ENCODE measurements at regions not wholly inside any gene's neighbourhood (a gene's known extent, or its start where the extent isn't known, plus 50 kb on each side); places are given as distances from the start of the nearest gene placed in this dataset.

DNA sequence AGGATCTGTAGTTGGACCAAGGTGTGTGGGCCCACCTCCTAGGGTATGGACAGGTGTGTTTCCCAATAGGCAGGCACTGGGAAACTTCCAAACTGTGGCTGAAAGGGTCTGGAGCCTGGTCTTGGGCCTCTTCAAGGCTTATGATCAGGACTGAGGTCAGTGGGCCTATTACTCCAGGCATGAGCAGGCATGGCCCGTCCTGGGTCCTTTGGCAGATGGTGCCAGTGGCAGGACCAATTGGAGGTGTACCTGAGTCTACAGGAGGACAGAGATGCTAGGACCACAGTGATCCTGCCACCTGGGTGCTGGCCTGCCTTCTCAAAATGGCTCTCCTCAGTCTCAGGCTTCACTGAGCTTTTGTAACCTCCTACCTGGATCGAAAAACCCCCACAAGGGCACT lies 95.4 kb downstream of the RAB18 start:
- Mint-ChIP-seq H3K27me3 (ENCODE audit: insufficient read depth, low read depth, poor library complexity) (peaks cover 2% of the 10 kb centered on the region), H3K4me3 (no peak overlapping the region), H3K27ac (no peak overlapping the region), H3K4me1 (peaks cover 2% of the 10 kb centered on the region; the same call in 1 of the 3 replicates), H3K36me3 (ENCODE audit: low read depth) (no peaks in the 10 kb centered on the region), H3K9me3 (no peaks in the 10 kb centered on the region; the same call in 2 of the 3 replicates)
- H4K20me1 ChIP-seq (replicated peaks; ENCODE audit: insufficient read depth) = no peaks in the 10 kb centered on the region
- no peaks in the 10 kb centered on the region for H3K27me3 ChIP-seq (ENCODE audit: insufficient read depth)
- H3K9me2 ChIP-seq (ENCODE audit: insufficient read depth) = no peaks in the 10 kb centered on the region
- no peaks in the 10 kb centered on the region for H3F3A ChIP-seq (replicated peaks; ENCODE audit: low read depth)
- no peak overlapping the region for H3K4me2 ChIP-seq
- DNase-seq (ENCODE audit: low spot score) (no peak), ATAC-seq (no peak)
- H3K36me3 ChIP-seq (ENCODE audit: insufficient read depth) = no peaks in the 10 kb centered on the region
- H2AFZ ChIP-seq = no peak overlapping the region
- H3K27ac ChIP-seq (ENCODE audit: low read depth) = no peak overlapping the region
- no peaks in the 10 kb centered on the region for H3K79me2 ChIP-seq (replicated peaks; ENCODE audit: insufficient read depth)
- no peak overlapping the region for H3K4me3 ChIP-seq
- no peaks in the 10 kb centered on the region for H3K4me1 ChIP-seq (ENCODE audit: insufficient read depth)
- TF ChIP-seq, protein P1, sequence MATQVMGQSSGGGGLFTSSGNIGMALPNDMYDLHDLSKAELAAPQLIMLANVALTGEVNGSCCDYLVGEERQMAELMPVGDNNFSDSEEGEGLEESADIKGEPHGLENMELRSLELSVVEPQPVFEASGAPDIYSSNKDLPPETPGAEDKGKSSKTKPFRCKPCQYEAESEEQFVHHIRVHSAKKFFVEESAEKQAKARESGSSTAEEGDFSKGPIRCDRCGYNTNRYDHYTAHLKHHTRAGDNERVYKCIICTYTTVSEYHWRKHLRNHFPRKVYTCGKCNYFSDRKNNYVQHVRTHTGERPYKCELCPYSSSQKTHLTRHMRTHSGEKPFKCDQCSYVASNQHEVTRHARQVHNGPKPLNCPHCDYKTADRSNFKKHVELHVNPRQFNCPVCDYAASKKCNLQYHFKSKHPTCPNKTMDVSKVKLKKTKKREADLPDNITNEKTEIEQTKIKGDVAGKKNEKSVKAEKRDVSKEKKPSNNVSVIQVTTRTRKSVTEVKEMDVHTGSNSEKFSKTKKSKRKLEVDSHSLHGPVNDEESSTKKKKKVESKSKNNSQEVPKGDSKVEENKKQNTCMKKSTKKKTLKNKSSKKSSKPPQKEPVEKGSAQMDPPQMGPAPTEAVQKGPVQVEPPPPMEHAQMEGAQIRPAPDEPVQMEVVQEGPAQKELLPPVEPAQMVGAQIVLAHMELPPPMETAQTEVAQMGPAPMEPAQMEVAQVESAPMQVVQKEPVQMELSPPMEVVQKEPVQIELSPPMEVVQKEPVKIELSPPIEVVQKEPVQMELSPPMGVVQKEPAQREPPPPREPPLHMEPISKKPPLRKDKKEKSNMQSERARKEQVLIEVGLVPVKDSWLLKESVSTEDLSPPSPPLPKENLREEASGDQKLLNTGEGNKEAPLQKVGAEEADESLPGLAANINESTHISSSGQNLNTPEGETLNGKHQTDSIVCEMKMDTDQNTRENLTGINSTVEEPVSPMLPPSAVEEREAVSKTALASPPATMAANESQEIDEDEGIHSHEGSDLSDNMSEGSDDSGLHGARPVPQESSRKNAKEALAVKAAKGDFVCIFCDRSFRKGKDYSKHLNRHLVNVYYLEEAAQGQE (IDR thresholded peaks at IDR 0.05; ENCODE audit: unreplicated experiment) = no peak
- TF ChIP-seq ZNF114 (CRISPR knock-in tag; IDR thresholded peaks at IDR 0.05) (no peak), JUNB (IDR thresholded peaks at IDR 0.05; ENCODE audit: unreplicated experiment) (no peak), EZH2 (IDR thresholded peaks at IDR 0.05; ENCODE audit: low read depth, unreplicated experiment) (no peak), STAT1 (IDR thresholded peaks at IDR 0.05; ENCODE audit: unreplicated experiment) (no peak), POLR2AphosphoS5 (IDR thresholded peaks at IDR 0.05; ENCODE audit: low read depth) (no peak), NANOG (IDR thresholded peaks at IDR 0.05; ENCODE audit: borderline replicate concordance) (no peak), ZNF331 (CRISPR knock-in tag; IDR thresholded peaks at IDR 0.05; ENCODE audit: low read depth) (no peak), EZH2phosphoT487 (IDR thresholded peaks at IDR 0.05; ENCODE audit: unreplicated experiment) (no peak), CREB1 (CRISPR knock-in tag; IDR thresholded peaks at IDR 0.05; ENCODE audit: low read depth) (no peak)
- TF ChIP-seq, protein P2, sequence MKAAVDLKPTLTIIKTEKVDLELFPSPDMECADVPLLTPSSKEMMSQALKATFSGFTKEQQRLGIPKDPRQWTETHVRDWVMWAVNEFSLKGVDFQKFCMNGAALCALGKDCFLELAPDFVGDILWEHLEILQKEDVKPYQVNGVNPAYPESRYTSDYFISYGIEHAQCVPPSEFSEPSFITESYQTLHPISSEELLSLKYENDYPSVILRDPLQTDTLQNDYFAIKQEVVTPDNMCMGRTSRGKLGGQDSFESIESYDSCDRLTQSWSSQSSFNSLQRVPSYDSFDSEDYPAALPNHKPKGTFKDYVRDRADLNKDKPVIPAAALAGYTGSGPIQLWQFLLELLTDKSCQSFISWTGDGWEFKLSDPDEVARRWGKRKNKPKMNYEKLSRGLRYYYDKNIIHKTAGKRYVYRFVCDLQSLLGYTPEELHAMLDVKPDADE (IDR thresholded peaks at IDR 0.05) = no peak
- TF ChIP-seq, protein P3, sequence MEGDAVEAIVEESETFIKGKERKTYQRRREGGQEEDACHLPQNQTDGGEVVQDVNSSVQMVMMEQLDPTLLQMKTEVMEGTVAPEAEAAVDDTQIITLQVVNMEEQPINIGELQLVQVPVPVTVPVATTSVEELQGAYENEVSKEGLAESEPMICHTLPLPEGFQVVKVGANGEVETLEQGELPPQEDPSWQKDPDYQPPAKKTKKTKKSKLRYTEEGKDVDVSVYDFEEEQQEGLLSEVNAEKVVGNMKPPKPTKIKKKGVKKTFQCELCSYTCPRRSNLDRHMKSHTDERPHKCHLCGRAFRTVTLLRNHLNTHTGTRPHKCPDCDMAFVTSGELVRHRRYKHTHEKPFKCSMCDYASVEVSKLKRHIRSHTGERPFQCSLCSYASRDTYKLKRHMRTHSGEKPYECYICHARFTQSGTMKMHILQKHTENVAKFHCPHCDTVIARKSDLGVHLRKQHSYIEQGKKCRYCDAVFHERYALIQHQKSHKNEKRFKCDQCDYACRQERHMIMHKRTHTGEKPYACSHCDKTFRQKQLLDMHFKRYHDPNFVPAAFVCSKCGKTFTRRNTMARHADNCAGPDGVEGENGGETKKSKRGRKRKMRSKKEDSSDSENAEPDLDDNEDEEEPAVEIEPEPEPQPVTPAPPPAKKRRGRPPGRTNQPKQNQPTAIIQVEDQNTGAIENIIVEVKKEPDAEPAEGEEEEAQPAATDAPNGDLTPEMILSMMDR (conservative IDR thresholded peaks at IDR 0.05; ENCODE audit: low read depth in 2 of 2) = no peak
- TF ChIP-seq, protein P4, sequence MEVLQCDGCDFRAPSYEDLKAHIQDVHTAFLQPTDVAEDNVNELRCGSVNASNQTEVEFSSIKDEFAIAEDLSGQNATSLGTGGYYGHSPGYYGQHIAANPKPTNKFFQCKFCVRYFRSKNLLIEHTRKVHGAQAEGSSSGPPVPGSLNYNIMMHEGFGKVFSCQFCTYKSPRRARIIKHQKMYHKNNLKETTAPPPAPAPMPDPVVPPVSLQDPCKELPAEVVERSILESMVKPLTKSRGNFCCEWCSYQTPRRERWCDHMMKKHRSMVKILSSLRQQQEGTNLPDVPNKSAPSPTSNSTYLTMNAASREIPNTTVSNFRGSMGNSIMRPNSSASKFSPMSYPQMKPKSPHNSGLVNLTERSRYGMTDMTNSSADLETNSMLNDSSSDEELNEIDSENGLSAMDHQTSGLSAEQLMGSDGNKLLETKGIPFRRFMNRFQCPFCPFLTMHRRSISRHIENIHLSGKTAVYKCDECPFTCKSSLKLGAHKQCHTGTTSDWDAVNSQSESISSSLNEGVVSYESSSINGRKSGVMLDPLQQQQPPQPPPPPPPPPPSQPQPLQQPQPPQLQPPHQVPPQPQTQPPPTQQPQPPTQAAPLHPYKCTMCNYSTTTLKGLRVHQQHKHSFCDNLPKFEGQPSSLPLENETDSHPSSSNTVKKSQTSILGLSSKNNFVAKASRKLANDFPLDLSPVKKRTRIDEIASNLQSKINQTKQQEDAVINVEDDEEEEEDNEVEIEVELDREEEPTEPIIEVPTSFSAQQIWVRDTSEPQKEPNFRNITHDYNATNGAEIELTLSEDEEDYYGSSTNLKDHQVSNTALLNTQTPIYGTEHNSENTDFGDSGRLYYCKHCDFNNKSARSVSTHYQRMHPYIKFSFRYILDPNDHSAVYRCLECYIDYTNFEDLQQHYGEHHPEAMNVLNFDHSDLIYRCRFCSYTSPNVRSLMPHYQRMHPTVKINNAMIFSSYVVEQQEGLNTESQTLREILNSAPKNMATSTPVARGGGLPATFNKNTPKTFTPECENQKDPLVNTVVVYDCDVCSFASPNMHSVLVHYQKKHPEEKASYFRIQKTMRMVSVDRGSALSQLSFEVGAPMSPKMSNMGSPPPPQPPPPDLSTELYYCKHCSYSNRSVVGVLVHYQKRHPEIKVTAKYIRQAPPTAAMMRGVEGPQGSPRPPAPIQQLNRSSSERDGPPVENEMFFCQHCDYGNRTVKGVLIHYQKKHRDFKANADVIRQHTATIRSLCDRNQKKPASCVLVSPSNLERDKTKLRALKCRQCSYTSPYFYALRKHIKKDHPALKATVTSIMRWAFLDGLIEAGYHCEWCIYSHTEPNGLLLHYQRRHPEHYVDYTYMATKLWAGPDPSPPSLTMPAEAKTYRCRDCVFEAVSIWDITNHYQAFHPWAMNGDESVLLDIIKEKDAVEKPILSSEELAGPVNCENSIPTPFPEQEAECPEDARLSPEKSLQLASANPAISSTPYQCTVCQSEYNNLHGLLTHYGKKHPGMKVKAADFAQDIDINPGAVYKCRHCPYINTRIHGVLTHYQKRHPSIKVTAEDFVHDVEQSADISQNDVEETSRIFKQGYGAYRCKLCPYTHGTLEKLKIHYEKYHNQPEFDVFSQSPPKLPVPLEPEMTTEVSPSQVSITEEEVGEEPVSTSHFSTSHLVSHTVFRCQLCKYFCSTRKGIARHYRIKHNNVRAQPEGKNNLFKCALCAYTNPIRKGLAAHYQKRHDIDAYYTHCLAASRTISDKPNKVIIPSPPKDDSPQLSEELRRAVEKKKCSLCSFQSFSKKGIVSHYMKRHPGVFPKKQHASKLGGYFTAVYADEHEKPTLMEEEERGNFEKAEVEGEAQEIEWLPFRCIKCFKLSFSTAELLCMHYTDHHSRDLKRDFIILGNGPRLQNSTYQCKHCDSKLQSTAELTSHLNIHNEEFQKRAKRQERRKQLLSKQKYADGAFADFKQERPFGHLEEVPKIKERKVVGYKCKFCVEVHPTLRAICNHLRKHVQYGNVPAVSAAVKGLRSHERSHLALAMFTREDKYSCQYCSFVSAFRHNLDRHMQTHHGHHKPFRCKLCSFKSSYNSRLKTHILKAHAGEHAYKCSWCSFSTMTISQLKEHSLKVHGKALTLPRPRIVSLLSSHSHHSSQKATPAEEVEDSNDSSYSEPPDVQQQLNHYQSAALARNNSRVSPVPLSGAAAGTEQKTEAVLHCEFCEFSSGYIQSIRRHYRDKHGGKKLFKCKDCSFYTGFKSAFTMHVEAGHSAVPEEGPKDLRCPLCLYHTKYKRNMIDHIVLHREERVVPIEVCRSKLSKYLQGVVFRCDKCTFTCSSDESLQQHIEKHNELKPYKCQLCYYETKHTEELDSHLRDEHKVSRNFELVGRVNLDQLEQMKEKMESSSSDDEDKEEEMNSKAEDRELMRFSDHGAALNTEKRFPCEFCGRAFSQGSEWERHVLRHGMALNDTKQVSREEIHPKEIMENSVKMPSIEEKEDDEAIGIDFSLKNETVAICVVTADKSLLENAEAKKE (CRISPR knock-in tag; IDR thresholded peaks at IDR 0.05) = no peak

Measured in GM23338 (cell line).